ENCODE measurements at regions not wholly inside any gene's neighbourhood (a gene's known extent, or its start where the extent isn't known, plus 50 kb on each side); places are given as distances from the start of the nearest gene placed in this dataset.

- H3K27me3 ChIP-seq (ENCODE audit: control insufficient read depth in 2 of 2, insufficient read depth in 2 of 2, low read length in 2 of 2), result no peaks in the 10 kb centered on the region
- H3K36me3 ChIP-seq (ENCODE audit: control insufficient read depth in 2 of 2, extremely low read depth in 1 of 2, insufficient read depth in 2 of 2, low read length in 2 of 2), result no peaks in the 10 kb centered on the region
- no peaks in the 10 kb centered on the region for H3K9me1 ChIP-seq (replicated peaks; ENCODE audit: control insufficient read depth, extremely low read depth, insufficient read depth, low read length)
- H3K4me1 ChIP-seq (ENCODE audit: control insufficient read depth, extremely low read depth, insufficient read depth, low read length), result no peaks in the 10 kb centered on the region
- intact Hi-C loops (cut with micrococcal nuclease), result no loop called here
- H3K27ac ChIP-seq (ENCODE audit: insufficient read depth, low read depth, low read length), result no peak overlapping the region
- H3K9me3 ChIP-seq (replicated peaks; ENCODE audit: control insufficient read depth, insufficient read depth, low read length), result peaks cover 8% of the 10 kb centered on the region
- no peak overlapping the region for H3K9ac ChIP-seq (replicated peaks; ENCODE audit: extremely low read depth, insufficient read depth, low read length)
- dilution Hi-C loops (cut with MboI; ENCODE audit: extremely low pct_ligation_motif_present, low sequenced_read_pairs), result no loop called here
- no peak for FAIRE-seq
- ChIA-PET POLR2A (no interaction called here), CTCF (no interaction called here)
- DNase-seq (ENCODE audit: low read depth, low spot score), result no peak
- TF ChIP-seq CTCF (IDR thresholded peaks at IDR 0.05; ENCODE audit: extremely low read depth in 1 of 2, insufficient read depth in 1 of 2, low read depth in 1 of 2, low read length in 2 of 2), result no peak
- no peak for TF ChIP-seq JUN (IDR thresholded peaks at IDR 0.05; ENCODE audit: borderline replicate concordance, insufficient read depth, insufficient read length, low read depth)
- no peak for TF ChIP-seq POLR2AphosphoS5 (IDR thresholded peaks at IDR 0.05; ENCODE audit: insufficient read depth, low read depth, low read length)
- no peak for TF ChIP-seq EZH2 (IDR thresholded peaks at IDR 0.05; ENCODE audit: borderline replicate concordance, low read depth, low read length, severe bottlenecking)
- TF ChIP-seq GATA2 (IDR thresholded peaks at IDR 0.05; ENCODE audit: insufficient read depth, insufficient read length, low read depth, low read length), result no peak
- no peak overlapping the region for H3K4me3 ChIP-seq (replicated peaks in 1 of 3; ENCODE audit: insufficient read depth in 1 of 3, low read depth in 1 of 3, low read length in 3 of 3)
- H3K4me2 ChIP-seq (ENCODE audit: insufficient read depth, low read length), result no peak overlapping the region
- no peaks in the 10 kb centered on the region for H3K79me2 ChIP-seq (ENCODE audit: control insufficient read depth, insufficient read depth, low read length)
- no TSS peak for BruUV-seq (replicated peaks)
- no peaks in the 10 kb centered on the region for H4K20me1 ChIP-seq (replicated peaks; ENCODE audit: control insufficient read depth, extremely low read depth, insufficient read depth, low read length)
- no peak overlapping the region for H2AFZ ChIP-seq (ENCODE audit: low read depth, low read length)
Measured at GRCh38 chr15:25563596-25563995, 124.8 kb upstream of the UBE3A start.

GRCh38 chr15:25557926-25558325, 119.1 kb upstream of the UBE3A start:
- Histone ChIP-seq H3K27me3 (ENCODE audit: control insufficient read depth in 2 of 2, insufficient read depth in 2 of 2, low read length in 2 of 2) (no peaks in the 10 kb centered on the region), H3K9me1 (replicated peaks; ENCODE audit: control insufficient read depth, extremely low read depth, insufficient read depth, low read length) (no peaks in the 10 kb centered on the region), H3K36me3 (ENCODE audit: control insufficient read depth in 2 of 2, extremely low read depth in 1 of 2, insufficient read depth in 2 of 2, low read length in 2 of 2) (no peaks in the 10 kb centered on the region), H3K9ac (replicated peaks; ENCODE audit: extremely low read depth, insufficient read depth, low read length) (no peak overlapping the region), H4K20me1 (replicated peaks; ENCODE audit: control insufficient read depth, extremely low read depth, insufficient read depth, low read length) (no peaks in the 10 kb centered on the region), H3K9me3 (replicated peaks; ENCODE audit: control insufficient read depth, insufficient read depth, low read length) (no peaks in the 10 kb centered on the region), H3K4me1 (ENCODE audit: control insufficient read depth, extremely low read depth, insufficient read depth, low read length) (no peaks in the 10 kb centered on the region), H3K4me3 (replicated peaks in 1 of 3; ENCODE audit: insufficient read depth in 1 of 3, low read depth in 1 of 3, low read length in 3 of 3) (no peak overlapping the region), H3K79me2 (ENCODE audit: control insufficient read depth, insufficient read depth, low read length) (no peaks in the 10 kb centered on the region), H2AFZ (ENCODE audit: low read depth, low read length) (no peak overlapping the region), H3K27ac (ENCODE audit: insufficient read depth, low read depth, low read length) (no peak overlapping the region), H3K4me2 (ENCODE audit: insufficient read depth, low read length) (no peak overlapping the region)
- DNase-seq (ENCODE audit: low read depth, low spot score), result no peak
- dilution Hi-C loops (cut with MboI; ENCODE audit: extremely low pct_ligation_motif_present, low sequenced_read_pairs) (no loop called here), intact Hi-C loops (cut with micrococcal nuclease) (no loop called here)
- TF ChIP-seq JUN (IDR thresholded peaks at IDR 0.05; ENCODE audit: borderline replicate concordance, insufficient read depth, insufficient read length, low read depth) (no peak), GATA2 (IDR thresholded peaks at IDR 0.05; ENCODE audit: insufficient read depth, insufficient read length, low read depth, low read length) (no peak), POLR2AphosphoS5 (IDR thresholded peaks at IDR 0.05; ENCODE audit: insufficient read depth, low read depth, low read length) (no peak), FOS (IDR thresholded peaks at IDR 0.05; ENCODE audit: borderline replicate concordance, insufficient read depth, low read length) (no peak), MYC (IDR thresholded peaks at IDR 0.05; ENCODE audit: low read depth, low read length) (no peak), EZH2 (IDR thresholded peaks at IDR 0.05; ENCODE audit: borderline replicate concordance, low read depth, low read length, severe bottlenecking) (no peak), POLR2A (IDR thresholded peaks at IDR 0.05; ENCODE audit: low read depth, low read length) (no peak), MAX (IDR thresholded peaks at IDR 0.05; ENCODE audit: insufficient read depth, insufficient read length) (no peak), CTCF (IDR thresholded peaks at IDR 0.05; ENCODE audit: extremely low read depth in 1 of 2, insufficient read depth in 1 of 2, low read depth in 1 of 2, low read length in 2 of 2) (no peak)
- BruUV-seq (replicated peaks), result no TSS peak
- ChIA-PET POLR2A (no interaction called here), CTCF (no interaction called here)
- FAIRE-seq, result no peak
